Mammary epithelial cell (primary cell): ENCODE measurements at regions not wholly inside any gene's neighbourhood (a gene's known extent, or its start where the extent isn't known, plus 50 kb on each side); places are given as distances from the start of the nearest gene placed in this dataset.

Experiments used
- EZH2 ChIP-seq: IDR thresholded peaks from 2 replicates; pipeline ENCODE4 v1.6.1; 2012; ENCODE audit warnings: low read length, inconsistent platforms, borderline replicate concordance
- TF ChIP-seq, protein P1 (sequence below), 2 donors: IDR thresholded peaks in 1 of 2; conservative IDR thresholded peaks in 1 of 2; 2 replicates each; pipeline ENCODE4 v1.5.1; 2011 to 2012; ENCODE audit warnings: inconsistent platforms in 2 of 2, low read length in 2 of 2, mild to moderate bottlenecking in 2 of 2, control low read depth in 1 of 2, low read depth in 1 of 2; ENCODE audit not compliant: insufficient read depth in 1 of 2; ENCODE audit errors: extremely low read depth in 1 of 2

DNA sequence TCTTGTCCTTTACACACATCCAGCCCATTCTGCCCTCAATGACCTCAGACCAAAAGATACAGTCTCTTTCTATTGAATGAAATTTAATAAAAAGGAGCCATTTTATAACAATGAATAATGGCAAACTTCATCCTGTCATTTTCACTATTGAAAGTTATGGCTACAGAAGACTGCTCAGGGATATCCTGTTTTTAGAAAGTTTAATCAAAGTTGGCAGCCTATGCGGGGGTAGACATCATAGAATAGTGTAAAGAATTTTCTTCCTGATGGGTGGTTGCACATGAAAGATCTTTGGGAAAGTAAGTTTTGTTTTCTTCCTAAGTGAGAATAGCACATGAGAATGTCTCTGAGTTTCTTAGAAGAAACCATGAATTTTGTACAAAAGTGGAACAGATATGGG, 670.4 kb upstream of the CDH6 start:
- TF ChIP-seq EZH2: no peak
- TF ChIP-seq, protein P1, sequence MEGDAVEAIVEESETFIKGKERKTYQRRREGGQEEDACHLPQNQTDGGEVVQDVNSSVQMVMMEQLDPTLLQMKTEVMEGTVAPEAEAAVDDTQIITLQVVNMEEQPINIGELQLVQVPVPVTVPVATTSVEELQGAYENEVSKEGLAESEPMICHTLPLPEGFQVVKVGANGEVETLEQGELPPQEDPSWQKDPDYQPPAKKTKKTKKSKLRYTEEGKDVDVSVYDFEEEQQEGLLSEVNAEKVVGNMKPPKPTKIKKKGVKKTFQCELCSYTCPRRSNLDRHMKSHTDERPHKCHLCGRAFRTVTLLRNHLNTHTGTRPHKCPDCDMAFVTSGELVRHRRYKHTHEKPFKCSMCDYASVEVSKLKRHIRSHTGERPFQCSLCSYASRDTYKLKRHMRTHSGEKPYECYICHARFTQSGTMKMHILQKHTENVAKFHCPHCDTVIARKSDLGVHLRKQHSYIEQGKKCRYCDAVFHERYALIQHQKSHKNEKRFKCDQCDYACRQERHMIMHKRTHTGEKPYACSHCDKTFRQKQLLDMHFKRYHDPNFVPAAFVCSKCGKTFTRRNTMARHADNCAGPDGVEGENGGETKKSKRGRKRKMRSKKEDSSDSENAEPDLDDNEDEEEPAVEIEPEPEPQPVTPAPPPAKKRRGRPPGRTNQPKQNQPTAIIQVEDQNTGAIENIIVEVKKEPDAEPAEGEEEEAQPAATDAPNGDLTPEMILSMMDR (conservative IDR thresholded peaks at IDR 0.05 in 1 of 2, IDR thresholded peaks at IDR 0.05 in 1 of 2; ENCODE audit: extremely low read depth in 1 of 2, insufficient read depth in 1 of 2, low read depth in 1 of 2, low read length in 2 of 2): no peak
